Endodermal cell (in vitro differentiated cells): ENCODE measurements at regions not wholly inside any gene's neighbourhood (a gene's known extent, or its start where the extent isn't known, plus 50 kb on each side); places are given as distances from the start of the nearest gene placed in this dataset.

Experiments used
- DNase-seq: peaks from one replicate; pipeline ENCODE4 v3.0.0-alpha.2; 2017
- H3K27ac ChIP-seq: 2 replicates; pipeline ENCODE4 v1.5.1; 2013; ENCODE audit warnings: mild to moderate bottlenecking, low read depth, low read length, moderate library complexity
- H3K27me3 ChIP-seq: 2 replicates; pipeline ENCODE4 v1.6.1; 2013; ENCODE audit warnings: mild to moderate bottlenecking, low read length, moderate library complexity; ENCODE audit not compliant: insufficient read depth, control insufficient read depth, poor library complexity, severe bottlenecking
- H3K36me3 ChIP-seq: 2 replicates; pipeline ENCODE4 v1.7.0; 2013; ENCODE audit warnings: mild to moderate bottlenecking, low read length, moderate library complexity; ENCODE audit not compliant: control insufficient read depth, insufficient read depth
- H3K4me1 ChIP-seq: one replicate; pipeline ENCODE4 v1.7.0; 2013; ENCODE audit warnings: low read length; ENCODE audit not compliant: control insufficient read depth, insufficient read depth
- H3K4me3 ChIP-seq: 2 replicates; pipeline ENCODE4 v1.5.1; 2013; ENCODE audit warnings: mild to moderate bottlenecking, low read length, moderate library complexity
- H3K9ac ChIP-seq: 2 replicates; pipeline ENCODE4 v1.6.1; 2013; ENCODE audit warnings: mild to moderate bottlenecking, low read length, moderate library complexity; ENCODE audit not compliant: poor library complexity, severe bottlenecking; ENCODE audit errors: extremely low read depth
- H3K9me3 ChIP-seq: 2 replicates; pipeline ENCODE4 v1.6.1; 2013; ENCODE audit warnings: mild to moderate bottlenecking, low read length, moderate library complexity; ENCODE audit not compliant: control insufficient read depth
- H3K27ac Mint-ChIP-seq: 2 replicates; pipeline ENCODE4 v1.8.0; 2020; ENCODE audit warnings: mixed read lengths
- H3K27me3 Mint-ChIP-seq: 2 replicates; pipeline ENCODE4 v1.8.0; 2021; ENCODE audit warnings: mild to moderate bottlenecking, mixed read lengths; ENCODE audit not compliant: insufficient read depth
- H3K36me3 Mint-ChIP-seq: 2 replicates; pipeline ENCODE4 v1.8.0; 2020; ENCODE audit warnings: low read depth, mixed read lengths
- H3K4me1 Mint-ChIP-seq: 2 replicates; pipeline ENCODE4 v1.8.0; 2020; ENCODE audit warnings: mixed read lengths
- H3K4me3 Mint-ChIP-seq: 2 replicates; pipeline ENCODE4 v1.8.0; 2020; ENCODE audit warnings: mild to moderate bottlenecking, moderate library complexity, mixed read lengths
- H3K9me3 Mint-ChIP-seq: 2 replicates; pipeline ENCODE4 v1.8.0; 2020; ENCODE audit warnings: mild to moderate bottlenecking, mixed read lengths
- CTCF ChIP-seq: fragments of 200-600 bp; sonication (generic); conservative IDR thresholded peaks from 2 replicates; pipeline ENCODE4 v1.5.0; 2021; ENCODE audit warnings: antibody characterized with exemption, mild to moderate bottlenecking
- WGBS, 2 experiments: methylation state at CpG; one replicate each; pipeline versions ENCODE4 v1.1.5 to v1.1.7; 2013; ENCODE audit warnings: missing lambda C conversion rate in 2 of 2, mixed read lengths in 1 of 2; ENCODE audit not compliant: insufficient coverage in 1 of 2, insufficient read length in 1 of 2; 5-methylcytosine and 5-hydroxymethylcytosine counted together

- Mint-ChIP-seq H3K4me1 (no peaks in the 10 kb centered on the region), H3K9me3 (peaks cover under 1% of the 10 kb centered on the region), H3K27ac (no peak overlapping the region), H3K36me3 (no peaks in the 10 kb centered on the region), H3K27me3 (no peaks in the 10 kb centered on the region), H3K4me3 (no peak overlapping the region)
- Histone ChIP-seq H3K9ac (no peak overlapping the region), H3K4me1 (no peaks in the 10 kb centered on the region), H3K9me3 (no peaks in the 10 kb centered on the region), H3K36me3 (no peaks in the 10 kb centered on the region), H3K27ac (no peak overlapping the region), H3K27me3 (no peaks in the 10 kb centered on the region), H3K4me3 (no peak overlapping the region)
- 69 to 82% methylated on average over 12 to 13 of the region's 13 CpGs for WGBS, 2 experiments
- peak; percentile 94 for TF ChIP-seq CTCF
- peak; percentile 82 for DNase-seq
Observed at GRCh38 chr16:79334127-79334526, 266.4 kb downstream of the MAF start.

GRCh38 chr16:79331066-79331465, 269.5 kb downstream of the MAF start:
- no peaks in the 10 kb centered on the region for H3K27me3 Mint-ChIP-seq
- H3K4me3 ChIP-seq: no peak overlapping the region
- H3K9me3 Mint-ChIP-seq: no peaks in the 10 kb centered on the region
- H3K4me1 ChIP-seq: peaks cover 7% of the 10 kb centered on the region
- TF ChIP-seq CTCF: no peak
- no peak overlapping the region for H3K27ac Mint-ChIP-seq
- no peaks in the 10 kb centered on the region for H3K27me3 ChIP-seq
- 96 to 100% methylated on average over 1 to 2 of the region's 2 CpGs for WGBS, 2 experiments
- H3K36me3 Mint-ChIP-seq: no peaks in the 10 kb centered on the region
- H3K9ac ChIP-seq: no peak overlapping the region
- no peaks in the 10 kb centered on the region for H3K9me3 ChIP-seq
- peaks cover 19% of the 10 kb centered on the region for H3K4me1 Mint-ChIP-seq
- DNase-seq: no peak
- no peak overlapping the region for H3K27ac ChIP-seq
- no peaks in the 10 kb centered on the region for H3K36me3 ChIP-seq
- no peak overlapping the region for H3K4me3 Mint-ChIP-seq

DNA sequence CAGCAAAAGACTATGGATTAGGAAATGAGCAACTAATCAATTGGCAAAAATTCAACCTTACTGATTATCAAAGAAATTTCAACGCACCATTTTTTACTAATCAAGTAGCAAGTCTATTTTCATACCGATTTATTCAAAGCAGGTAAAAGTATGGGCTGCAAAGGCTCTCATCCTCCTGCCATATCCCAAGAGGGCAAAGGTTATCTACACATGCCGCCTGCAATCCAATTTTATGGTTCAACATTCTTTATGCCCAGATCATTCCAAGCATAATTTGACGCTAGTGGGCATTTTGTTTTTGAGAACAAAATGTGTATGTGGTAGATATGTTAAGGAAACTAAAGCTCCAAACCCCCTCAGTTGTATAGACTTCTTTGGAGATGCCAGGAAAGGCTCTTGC, 270.6 kb downstream of the MAF start:
- Mint-ChIP-seq H3K4me1 (peaks cover 23% of the 10 kb centered on the region), H3K27me3 (no peaks in the 10 kb centered on the region), H3K9me3 (no peaks in the 10 kb centered on the region), H3K4me3 (no peak overlapping the region), H3K36me3 (no peaks in the 10 kb centered on the region), H3K27ac (no peak overlapping the region)
- no peak overlapping the region for H3K9ac ChIP-seq
- 96 to 100% methylated on average over 2 to 4 of the region's 4 CpGs for WGBS, 2 experiments
- DNase-seq: no peak
- no peaks in the 10 kb centered on the region for H3K27me3 ChIP-seq
- no peaks in the 10 kb centered on the region for H3K36me3 ChIP-seq
- TF ChIP-seq CTCF: no peak
- H3K4me3 ChIP-seq: no peak overlapping the region
- peaks cover 7% of the 10 kb centered on the region for H3K4me1 ChIP-seq
- H3K27ac ChIP-seq: no peak overlapping the region
- no peaks in the 10 kb centered on the region for H3K9me3 ChIP-seq
